Loucy (cell line): ENCODE measurements at regions not wholly inside any gene's neighbourhood (a gene's known extent, or its start where the extent isn't known, plus 50 kb on each side); places are given as distances from the start of the nearest gene placed in this dataset.

Experiments used
- CTCF ChIP-seq: fragments of 200-600 bp; sonication (generic); conservative IDR thresholded peaks from 2 replicates; pipeline ENCODE4 v1.5.1; 2014; ENCODE audit warnings: mild to moderate bottlenecking, antibody characterized with exemption, low read length
- EZH2phosphoT487 ChIP-seq: fragments of 200-600 bp; IDR thresholded peaks from 2 replicates; pipeline ENCODE4 v1.6.1; 2018; ENCODE audit warnings: antibody characterized with exemption, mild to moderate bottlenecking, moderate library complexity, borderline replicate concordance

GRCh38 chr5:18078157-18078556 lies 443.9 kb downstream of the TAF11L14 start:
- TF ChIP-seq CTCF: no peak
- no peak for TF ChIP-seq EZH2phosphoT487
